Cardiac muscle cell (in vitro differentiated cells and primary cell): ENCODE measurements at regions not wholly inside any gene's neighbourhood (a gene's known extent, or its start where the extent isn't known, plus 50 kb on each side); places are given as distances from the start of the nearest gene placed in this dataset.

Experiments
- DNase-seq, 2 donors: peaks; one replicate each; pipeline versions ENCODE4 v3.0.0 to v3.0.0-alpha.2; 2010 to 2017; ENCODE audit warnings: low read depth in 1 of 2, low spot score in 1 of 2
- H3K27ac ChIP-seq: fragments of 200-600 bp; sonication (generic); 2 replicates; pipeline ENCODE4 v1.5.1; 2016
- H3K27me3 ChIP-seq: fragments of 200-600 bp; sonication (generic); 2 replicates; pipeline ENCODE4 v1.6.0; 2016; ENCODE audit warnings: control low read depth
- H3K36me3 ChIP-seq: fragments of 200-600 bp; sonication (generic); 2 replicates; pipeline ENCODE4 v1.5.1; 2016; ENCODE audit warnings: control low read depth
- H3K4me1 ChIP-seq: fragments of 200-600 bp; sonication (generic); 2 replicates; pipeline ENCODE4 v1.8.1; 2017; ENCODE audit warnings: low read depth, mild to moderate bottlenecking, mixed run types
- H3K4me3 ChIP-seq: fragments of 200-600 bp; sonication (generic); 2 replicates; pipeline ENCODE4 v1.5.1; 2016; ENCODE audit warnings: mild to moderate bottlenecking
- H3K9me3 ChIP-seq: fragments of 200-600 bp; sonication (generic); 2 replicates; pipeline ENCODE4 v1.5.1; 2017; ENCODE audit warnings: low read depth, mild to moderate bottlenecking, control low read depth
- TF ChIP-seq, protein P1 (sequence below): IDR thresholded peaks from 2 replicates; pipeline ENCODE4 v1.5.1; 2012; ENCODE audit warnings: low read depth, mild to moderate bottlenecking, low read length

- Histone ChIP-seq H3K4me1 (no peaks in the 10 kb centered on the region), H3K27me3 (no peaks in the 10 kb centered on the region), H3K9me3 (no peaks in the 10 kb centered on the region), H3K27ac (no peak overlapping the region), H3K36me3 (no peaks in the 10 kb centered on the region), H3K4me3 (no peak overlapping the region)
- no peak for DNase-seq
- TF ChIP-seq, protein P1, sequence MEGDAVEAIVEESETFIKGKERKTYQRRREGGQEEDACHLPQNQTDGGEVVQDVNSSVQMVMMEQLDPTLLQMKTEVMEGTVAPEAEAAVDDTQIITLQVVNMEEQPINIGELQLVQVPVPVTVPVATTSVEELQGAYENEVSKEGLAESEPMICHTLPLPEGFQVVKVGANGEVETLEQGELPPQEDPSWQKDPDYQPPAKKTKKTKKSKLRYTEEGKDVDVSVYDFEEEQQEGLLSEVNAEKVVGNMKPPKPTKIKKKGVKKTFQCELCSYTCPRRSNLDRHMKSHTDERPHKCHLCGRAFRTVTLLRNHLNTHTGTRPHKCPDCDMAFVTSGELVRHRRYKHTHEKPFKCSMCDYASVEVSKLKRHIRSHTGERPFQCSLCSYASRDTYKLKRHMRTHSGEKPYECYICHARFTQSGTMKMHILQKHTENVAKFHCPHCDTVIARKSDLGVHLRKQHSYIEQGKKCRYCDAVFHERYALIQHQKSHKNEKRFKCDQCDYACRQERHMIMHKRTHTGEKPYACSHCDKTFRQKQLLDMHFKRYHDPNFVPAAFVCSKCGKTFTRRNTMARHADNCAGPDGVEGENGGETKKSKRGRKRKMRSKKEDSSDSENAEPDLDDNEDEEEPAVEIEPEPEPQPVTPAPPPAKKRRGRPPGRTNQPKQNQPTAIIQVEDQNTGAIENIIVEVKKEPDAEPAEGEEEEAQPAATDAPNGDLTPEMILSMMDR, result no peak
Observed at GRCh38 chr3:3552761-3553160, 246.5 kb upstream of the LRRN1 start.

DNA sequence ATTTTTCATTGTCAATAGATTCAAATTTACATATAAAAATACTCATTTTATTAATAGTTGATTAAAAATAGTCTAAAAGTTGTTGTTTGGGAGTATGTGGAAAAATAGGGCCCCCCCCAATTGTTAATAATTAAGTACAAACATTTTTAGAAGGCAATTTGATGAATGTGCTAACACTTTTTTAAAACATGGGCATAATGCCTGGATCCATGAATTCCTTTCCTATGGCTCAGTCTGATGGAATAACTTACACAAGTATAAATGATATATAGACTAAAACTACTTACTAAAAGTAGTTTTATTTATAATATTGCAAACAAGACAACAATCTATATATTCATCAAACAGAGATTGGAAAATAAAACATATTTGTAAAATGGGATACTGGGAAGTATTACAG, 247.2 kb upstream of the LRRN1 start:
- Histone ChIP-seq H3K27ac (no peak overlapping the region), H3K4me3 (no peak overlapping the region), H3K36me3 (no peaks in the 10 kb centered on the region), H3K27me3 (no peaks in the 10 kb centered on the region), H3K4me1 (no peaks in the 10 kb centered on the region), H3K9me3 (no peaks in the 10 kb centered on the region)
- DNase-seq, result no peak
- TF ChIP-seq, protein P1, result no peak

DNA sequence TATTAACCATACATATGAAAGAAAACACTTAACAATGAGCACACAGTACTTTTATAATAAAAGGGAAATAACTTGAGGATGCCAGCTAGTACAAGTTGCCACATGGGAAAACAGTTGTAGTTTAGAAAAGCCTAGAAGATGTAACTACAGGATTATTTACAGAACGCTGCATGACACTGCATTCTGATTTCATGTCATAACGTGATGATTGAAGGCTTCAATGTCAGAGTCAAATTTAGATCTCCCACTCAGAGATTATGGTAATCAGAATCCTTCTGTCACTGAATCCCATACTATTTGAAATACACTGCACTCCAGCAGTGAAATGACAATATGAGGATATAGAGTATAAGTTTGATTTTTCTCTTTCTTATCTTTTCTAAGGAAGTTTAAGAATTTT, 253.9 kb upstream of the LRRN1 start:
- Histone ChIP-seq H3K36me3 (no peaks in the 10 kb centered on the region), H3K4me3 (no peak overlapping the region), H3K27me3 (no peaks in the 10 kb centered on the region), H3K4me1 (no peaks in the 10 kb centered on the region), H3K27ac (no peak overlapping the region), H3K9me3 (no peaks in the 10 kb centered on the region)
- DNase-seq, result no peak
- TF ChIP-seq, protein P1, result no peak

DNA sequence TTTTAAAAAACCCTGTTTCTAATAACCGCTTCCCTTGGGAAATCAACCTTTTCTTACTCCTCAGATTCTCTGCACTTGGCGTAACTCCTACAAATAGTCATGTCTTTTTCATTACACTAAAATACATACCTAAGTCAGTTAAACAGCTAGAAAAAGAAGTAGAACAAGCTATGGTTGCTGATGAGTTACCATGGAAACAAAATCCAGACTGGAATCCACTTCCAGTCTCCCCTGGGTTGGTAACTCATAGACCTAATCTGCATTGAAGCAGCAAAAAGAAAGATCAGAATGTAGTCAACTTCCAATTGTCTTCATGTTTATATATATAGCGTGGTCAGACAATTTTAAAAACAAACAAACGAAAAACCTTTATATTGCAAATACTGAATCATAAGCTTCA, 260.8 kb upstream of the LRRN1 start:
- no peaks in the 10 kb centered on the region for H3K9me3 ChIP-seq
- H3K4me1 ChIP-seq, result no peaks in the 10 kb centered on the region
- TF ChIP-seq, protein P1, result no peak

DNA sequence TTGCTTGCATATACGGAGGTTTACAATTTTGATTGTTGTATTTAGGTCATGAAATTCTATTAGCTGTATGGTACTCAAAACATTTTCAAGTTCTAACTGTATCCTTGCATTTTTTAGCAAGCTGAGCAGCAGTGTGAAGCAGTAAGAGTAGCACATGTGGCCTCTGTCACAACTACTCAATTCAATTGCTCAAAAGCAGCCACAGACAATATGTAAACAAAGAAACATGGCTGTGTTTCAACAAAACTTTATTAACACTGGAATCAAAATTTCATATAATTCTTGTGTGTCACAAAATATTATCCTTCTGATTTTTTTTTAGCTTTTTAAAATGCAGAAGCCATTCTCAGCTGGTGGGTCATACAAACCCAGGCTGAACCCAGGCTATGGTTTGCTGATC, 266.7 kb upstream of the LRRN1 start:
- Histone ChIP-seq H3K36me3 (no peaks in the 10 kb centered on the region), H3K9me3 (no peaks in the 10 kb centered on the region), H3K4me1 (no peaks in the 10 kb centered on the region), H3K4me3 (no peak overlapping the region), H3K27ac (no peak overlapping the region), H3K27me3 (no peaks in the 10 kb centered on the region)
- DNase-seq, result no peak
- TF ChIP-seq, protein P1, result no peak

More for the DNA sequence above, 260.8 kb upstream of the LRRN1 start:
- Histone ChIP-seq H3K4me3 (no peak overlapping the region), H3K36me3 (no peaks in the 10 kb centered on the region), H3K27me3 (no peaks in the 10 kb centered on the region), H3K27ac (no peak overlapping the region)
- DNase-seq, result no peak

GRCh38 chr3:3531476-3531875, 267.8 kb upstream of the LRRN1 start:
- no peak for DNase-seq
- H3K4me1 ChIP-seq, result no peaks in the 10 kb centered on the region
- TF ChIP-seq, protein P1, result no peak
- no peaks in the 10 kb centered on the region for H3K27me3 ChIP-seq
- H3K9me3 ChIP-seq, result no peaks in the 10 kb centered on the region
- no peak overlapping the region for H3K4me3 ChIP-seq
- H3K36me3 ChIP-seq, result no peaks in the 10 kb centered on the region
- H3K27ac ChIP-seq, result no peak overlapping the region
